Muscle layer of colon (tissue), 2 donors: ENCODE measurements at regions not wholly inside any gene's neighbourhood (a gene's known extent, or its start where the extent isn't known, plus 50 kb on each side); places are given as distances from the start of the nearest gene placed in this dataset.

Experiments used
- H3K27ac ChIP-seq: one replicate; pipeline ENCODE4 v1.7.0; 2013; ENCODE audit warnings: low read depth, mild to moderate bottlenecking, low read length, moderate library complexity
- H3K27me3 ChIP-seq, 2 donors: one replicate each; pipeline ENCODE4 v1.7.0; 2013; ENCODE audit warnings: low read length in 2 of 2, mild to moderate bottlenecking in 2 of 2; ENCODE audit not compliant: insufficient read depth in 2 of 2, control insufficient read depth in 1 of 2
- H3K36me3 ChIP-seq: one replicate; pipeline ENCODE4 v1.7.0; 2013; ENCODE audit warnings: mild to moderate bottlenecking, low read length; ENCODE audit not compliant: insufficient read depth
- H3K4me1 ChIP-seq: one replicate; pipeline ENCODE4 v1.7.0; 2013; ENCODE audit warnings: mild to moderate bottlenecking, low read length; ENCODE audit not compliant: insufficient read depth
- H3K4me3 ChIP-seq, 2 donors: one replicate each; pipeline ENCODE4 v1.7.0; 2013; ENCODE audit warnings: low read length in 2 of 2, low read depth in 1 of 2, mild to moderate bottlenecking in 1 of 2, moderate library complexity in 1 of 2
- H3K9ac ChIP-seq: one replicate; pipeline ENCODE4 v1.7.0; 2013; ENCODE audit warnings: low read length
- H3K9me3 ChIP-seq: one replicate; pipeline ENCODE4 v1.7.0; 2013; ENCODE audit warnings: mild to moderate bottlenecking, low read length
- donor health status: abdominal sarcoma.
- donor health status: Adenocarcinoma of cecum.

- Histone ChIP-seq H3K9ac (no peak overlapping the region), H3K4me3 (no peak overlapping the region), H3K9me3 (no peaks in the 10 kb centered on the region), H3K36me3 (no peaks in the 10 kb centered on the region), H3K27ac (no peak overlapping the region), H3K4me1 (no peaks in the 10 kb centered on the region), H3K27me3 (no peaks in the 10 kb centered on the region)
Observed at GRCh38 chr10:32111585-32111984, 55.4 kb upstream of the KIF5B start.

- H3K27me3 ChIP-seq = no peaks in the 10 kb centered on the region
- no peaks in the 10 kb centered on the region for H3K9me3 ChIP-seq
- no peak overlapping the region for H3K9ac ChIP-seq
- H3K4me3 ChIP-seq = no peak overlapping the region
- no peaks in the 10 kb centered on the region for H3K4me1 ChIP-seq
- no peaks in the 10 kb centered on the region for H3K36me3 ChIP-seq
- no peak overlapping the region for H3K27ac ChIP-seq
Observed at GRCh38 chr10:32110790-32111189, 54.6 kb upstream of the KIF5B start.

- Histone ChIP-seq H3K36me3 (no peaks in the 10 kb centered on the region), H3K4me3 (no peak overlapping the region), H3K27ac (no peak overlapping the region), H3K4me1 (peaks cover 3% of the 10 kb centered on the region), H3K27me3 (no peaks in the 10 kb centered on the region), H3K9me3 (no peaks in the 10 kb centered on the region), H3K9ac (no peak overlapping the region)
Observed at GRCh38 chr10:32109603-32110002, 53.4 kb upstream of the KIF5B start.
